HepG2 (cell line): ENCODE measurements at regions not wholly inside any gene's neighbourhood (a gene's known extent, or its start where the extent isn't known, plus 50 kb on each side); places are given as distances from the start of the nearest gene placed in this dataset.

Experiments
- ATAC-seq: fragments of 200-7000 bp; cut with Tn5 transposase; 3 replicates; pipeline ENCODE4 v1.9.1; 2020; ENCODE audit warnings: mild to moderate bottlenecking, moderate library complexity
- BruUV-seq: library from RNA; stranded (reverse); fragments of 400-500 nt; replicated peaks from 2 replicates; lab custom pipeline; 2021; lab: Mats Ljungman, UMichigan
- CTCF ChIA-PET: fragments of 300-600 bp; formaldehyde crosslinking; extraction: SDS; loops from one replicate; lab custom pipeline; 2021; ENCODE audit warnings: low total read pairs, inconsistent platforms, low intra/inter-chr PET ratio; lab: Yijun Ruan, JAX
- POLR2A ChIA-PET: fragments of 350-600 bp; sonication (Branson Sonifier 250); formaldehyde crosslinking; loops from one replicate; lab custom pipeline; 2020; ENCODE audit warnings: antibody characterized with exemption, inconsistent platforms; lab: Yijun Ruan, JAX
- DNase-seq: peaks from one replicate; pipeline ENCODE4 v3.0.0-alpha.2; 2015; ENCODE audit warnings: low spot score
- FAIRE-seq: peaks from 3 replicates; lab custom pipeline; 2011; peaks lifted over from hg19 to GRCh38; lab: Jason Lieb, UNC
- H2AFZ ChIP-seq: one replicate; pipeline ENCODE4 v1.6.1; 2011; ENCODE audit warnings: low read length, inconsistent platforms
- H3K27ac ChIP-seq: fragments of 300-600 bp; 3 replicates; pipeline ENCODE4 v1.8.0; 2011; ENCODE audit warnings: mixed run types, mild to moderate bottlenecking, mixed read lengths, low read length, inconsistent platforms; ENCODE audit not compliant: insufficient read depth; ENCODE audit errors: extremely low read length
- H3K27me3 ChIP-seq, 2 experiments: fragments of 200-600 bp in 1 of 2; 2 replicates in 1 of 2; 3 replicates in 1 of 2; pipeline versions ENCODE4 v1.6.0 to v1.8.0; 2011; ENCODE audit warnings: low read length in 2 of 2, mild to moderate bottlenecking in 2 of 2, moderate library complexity in 2 of 2, inconsistent platforms in 1 of 2; ENCODE audit not compliant: insufficient read depth in 2 of 2, control insufficient read depth in 1 of 2
- H3K36me3 ChIP-seq, 2 experiments: fragments of 200-600 bp in 1 of 2; replicated peaks in 1 of 2; 2 replicates in 1 of 2; 3 replicates in 1 of 2; pipeline versions ENCODE4 v1.5.1 to v1.8.0; 2011; ENCODE audit warnings: low read length in 2 of 2, inconsistent platforms in 1 of 2; ENCODE audit not compliant: insufficient read depth in 2 of 2, control insufficient read depth in 1 of 2
- H3K4me1 ChIP-seq: 2 replicates; pipeline ENCODE4 v1.5.1; 2012; ENCODE audit warnings: low read length, inconsistent platforms; ENCODE audit not compliant: insufficient read depth
- H3K4me2 ChIP-seq: 2 replicates; pipeline ENCODE4 v1.6.0; 2011; ENCODE audit warnings: low read depth, low read length, inconsistent platforms
- H3K4me3 ChIP-seq, 3 experiments: fragments of 200-600 bp in 1 of 3; sonication (generic), shearing (Covaris generic) in 1 of 3; replicated peaks in 1 of 3; 2 replicates each; pipeline ENCODE4 v1.5.1; 2011 to 2016; ENCODE audit warnings: low read length in 3 of 3, inconsistent platforms in 2 of 3, low read depth in 2 of 3, mild to moderate bottlenecking in 2 of 3, control low read depth in 1 of 3, mixed read lengths in 1 of 3; ENCODE audit not compliant: insufficient read depth in 1 of 3
- H3K79me2 ChIP-seq: one replicate; pipeline ENCODE4 v1.6.1; 2011; ENCODE audit warnings: low read length, inconsistent platforms; ENCODE audit not compliant: insufficient read depth
- H3K9ac ChIP-seq: 2 replicates; pipeline ENCODE4 v1.6.0; 2011; ENCODE audit warnings: mild to moderate bottlenecking, low read depth, low read length, inconsistent platforms; ENCODE audit not compliant: insufficient read depth
- H3K9me3 ChIP-seq: 2 replicates; pipeline ENCODE4 v1.5.1; 2012; ENCODE audit warnings: mild to moderate bottlenecking, low read length
- H4K20me1 ChIP-seq: 2 replicates; pipeline ENCODE4 v1.6.0; 2011; ENCODE audit warnings: inconsistent platforms, mild to moderate bottlenecking, low read length, moderate library complexity; ENCODE audit not compliant: insufficient read depth
- BRCA1 ChIP-seq: sonication (generic); formaldehyde crosslinking; IDR thresholded peaks from 2 replicates; pipeline ENCODE4 v1.4.0; 2020; ENCODE audit warnings: missing genetic modification reagents
- FLYWCH1 ChIP-seq: sonication (generic); formaldehyde crosslinking; IDR thresholded peaks from 2 replicates; pipeline ENCODE4 v1.8.1; 2023; ENCODE audit warnings: mild to moderate bottlenecking, missing genetic modification reagents
- GFI1 ChIP-seq: sonication (generic); formaldehyde crosslinking; IDR thresholded peaks from 2 replicates; pipeline ENCODE4 v1.5.0; 2020; ENCODE audit warnings: missing genetic modification reagents, mild to moderate bottlenecking, borderline replicate concordance
- MED13 ChIP-seq: sonication (generic); formaldehyde crosslinking; IDR thresholded peaks from 2 replicates; pipeline ENCODE4 v1.5.0; 2020; ENCODE audit warnings: missing genetic modification reagents
- MTA3 ChIP-seq: sonication (generic); formaldehyde crosslinking; IDR thresholded peaks from 2 replicates; pipeline ENCODE4 v1.4.0; 2020; ENCODE audit warnings: missing genetic modification reagents
- PAWR ChIP-seq: sonication (generic); formaldehyde crosslinking; IDR thresholded peaks from 2 replicates; pipeline ENCODE4 v1.4.0; 2020; ENCODE audit warnings: missing genetic modification reagents, mild to moderate bottlenecking, borderline replicate concordance
- RAD21 ChIP-seq: fragments of 450-650 bp; formaldehyde crosslinking; IDR thresholded peaks from 2 replicates; pipeline ENCODE4 v1.5.0; 2020; ENCODE audit warnings: mild to moderate bottlenecking
- SAFB2 ChIP-seq: sonication (generic); formaldehyde crosslinking; IDR thresholded peaks from 2 replicates; pipeline ENCODE4 v1.5.1; 2020; ENCODE audit warnings: missing genetic modification reagents, low read depth, mild to moderate bottlenecking, borderline replicate concordance
- SSRP1 ChIP-seq: IDR thresholded peaks from 2 replicates; pipeline ENCODE4 v1.6.1; 2016; ENCODE audit warnings: control low read depth
- TBX2 ChIP-seq: sonication (generic); formaldehyde crosslinking; IDR thresholded peaks from 2 replicates; pipeline ENCODE4 v1.5.0; 2020; ENCODE audit warnings: missing genetic modification reagents, mild to moderate bottlenecking, borderline replicate concordance
- ZFP1 ChIP-seq: IDR thresholded peaks from 2 replicates; pipeline ENCODE4 v1.6.1; 2016
- ZNF207 ChIP-seq: fragments of 450-650 bp; IDR thresholded peaks from 2 replicates; pipeline ENCODE4 v1.6.1; 2016; ENCODE audit warnings: antibody characterized with exemption, borderline replicate concordance
- ZNF572 ChIP-seq: sonication (generic); formaldehyde crosslinking; IDR thresholded peaks from 2 replicates; pipeline ENCODE4 v1.5.1; 2020; ENCODE audit warnings: mild to moderate bottlenecking, missing genetic modification reagents
- ZNF724P ChIP-seq: sonication (generic); formaldehyde crosslinking; IDR thresholded peaks from 2 replicates; pipeline ENCODE4 v1.8.0; 2022; ENCODE audit warnings: missing genetic modification reagents, borderline replicate concordance
- WGBS: methylation state at CpG from one replicate; pipeline ENCODE4 v1.1.6; 2017; ENCODE audit warnings: low lambda C conversion rate; 5-methylcytosine and 5-hydroxymethylcytosine counted together
- in situ Hi-C: cut with HindIII; loops from 2 replicates; pipeline ENCODE4 v1.10.0; 2017; ENCODE audit warnings: low pct_unique_long_range_greater_than_20kb; ENCODE audit not compliant: extremely low pct_ligation_motif_present
- intact Hi-C: fragments of 100-400 bp; cut with micrococcal nuclease; formaldehyde crosslinking; loops from one replicate; pipeline ENCODE4 v1.10.0; 2022; ENCODE audit not compliant: unreplicated experiment
- TF ChIP-seq, protein P1 (sequence below): sonication (generic); formaldehyde crosslinking; IDR thresholded peaks from 2 replicates; pipeline ENCODE4 v1.4.0; 2020; ENCODE audit warnings: missing genetic modification reagents
- TF ChIP-seq, protein P2 (sequence below): sonication (generic); formaldehyde crosslinking; IDR thresholded peaks from 2 replicates; pipeline ENCODE4 v1.8.0; 2022; ENCODE audit warnings: mild to moderate bottlenecking, missing genetic modification reagents
- TF ChIP-seq, protein P3 (sequence below): IDR thresholded peaks from 2 replicates; pipeline ENCODE4 v1.6.1; 2016

DNA sequence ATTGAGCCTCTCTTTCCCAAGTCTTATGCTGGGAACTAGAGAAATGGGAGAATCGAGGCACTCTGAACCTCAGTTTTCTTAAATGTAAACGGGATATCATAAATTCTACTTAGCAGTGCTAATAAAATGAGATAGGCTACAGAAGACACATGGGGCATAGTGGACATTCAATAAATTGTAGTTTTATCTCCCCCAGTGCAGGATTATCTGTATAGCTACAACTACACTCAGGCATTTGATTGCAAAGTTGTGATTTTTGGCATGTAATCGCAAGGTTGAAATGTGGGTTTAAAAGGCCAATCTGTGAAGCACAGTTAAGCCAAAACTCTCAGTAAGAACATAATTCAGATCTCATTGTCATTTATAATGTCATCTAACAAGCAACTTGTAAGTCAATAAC, 413.7 kb upstream of the LMCD1 start:
- in situ Hi-C loops = no loop called here
- H3K36me3 ChIP-seq = no peaks in the 10 kb centered on the region
- WGBS = 16% methylated on average over 3 of the region's 3 CpGs
- FAIRE-seq = no peak
- no peak overlapping the region for H3K9ac ChIP-seq
- no peaks in the 10 kb centered on the region for H4K20me1 ChIP-seq
- no peaks in the 10 kb centered on the region for H3K79me2 ChIP-seq
- no peak overlapping the region for H3K4me2 ChIP-seq
- ATAC-seq = no peak
- H3K4me3 ChIP-seq = no peak overlapping the region
- H3K27me3 ChIP-seq = no peaks in the 10 kb centered on the region
- no peak for DNase-seq
- intact Hi-C loops = no loop called here
- no peaks in the 10 kb centered on the region for H3K4me1 ChIP-seq
- BruUV-seq = no TSS peak
- POLR2A ChIA-PET = no interaction called here
- no peaks in the 10 kb centered on the region for H3K9me3 ChIP-seq
- no peak overlapping the region for H3K27ac ChIP-seq
- TF ChIP-seq ZNF207 (no peak), SAFB2 (CRISPR knock-in tag) (no peak), SSRP1 (CRISPR knock-in tag) (no peak), PAWR (CRISPR knock-in tag) (no peak), ZNF724P (CRISPR knock-in tag) (no peak), GFI1 (no peak), TBX2 (CRISPR knock-in tag) (no peak), ZNF572 (CRISPR knock-in tag) (no peak), BRCA1 (CRISPR knock-in tag) (no peak), MED13 (CRISPR knock-in tag) (no peak), RAD21 (CRISPR knock-in tag) (no peak), ZFP1 (CRISPR knock-in tag) (no peak), MTA3 (no peak), FLYWCH1 (CRISPR knock-in tag) (no peak)
- TF ChIP-seq, protein P1, sequence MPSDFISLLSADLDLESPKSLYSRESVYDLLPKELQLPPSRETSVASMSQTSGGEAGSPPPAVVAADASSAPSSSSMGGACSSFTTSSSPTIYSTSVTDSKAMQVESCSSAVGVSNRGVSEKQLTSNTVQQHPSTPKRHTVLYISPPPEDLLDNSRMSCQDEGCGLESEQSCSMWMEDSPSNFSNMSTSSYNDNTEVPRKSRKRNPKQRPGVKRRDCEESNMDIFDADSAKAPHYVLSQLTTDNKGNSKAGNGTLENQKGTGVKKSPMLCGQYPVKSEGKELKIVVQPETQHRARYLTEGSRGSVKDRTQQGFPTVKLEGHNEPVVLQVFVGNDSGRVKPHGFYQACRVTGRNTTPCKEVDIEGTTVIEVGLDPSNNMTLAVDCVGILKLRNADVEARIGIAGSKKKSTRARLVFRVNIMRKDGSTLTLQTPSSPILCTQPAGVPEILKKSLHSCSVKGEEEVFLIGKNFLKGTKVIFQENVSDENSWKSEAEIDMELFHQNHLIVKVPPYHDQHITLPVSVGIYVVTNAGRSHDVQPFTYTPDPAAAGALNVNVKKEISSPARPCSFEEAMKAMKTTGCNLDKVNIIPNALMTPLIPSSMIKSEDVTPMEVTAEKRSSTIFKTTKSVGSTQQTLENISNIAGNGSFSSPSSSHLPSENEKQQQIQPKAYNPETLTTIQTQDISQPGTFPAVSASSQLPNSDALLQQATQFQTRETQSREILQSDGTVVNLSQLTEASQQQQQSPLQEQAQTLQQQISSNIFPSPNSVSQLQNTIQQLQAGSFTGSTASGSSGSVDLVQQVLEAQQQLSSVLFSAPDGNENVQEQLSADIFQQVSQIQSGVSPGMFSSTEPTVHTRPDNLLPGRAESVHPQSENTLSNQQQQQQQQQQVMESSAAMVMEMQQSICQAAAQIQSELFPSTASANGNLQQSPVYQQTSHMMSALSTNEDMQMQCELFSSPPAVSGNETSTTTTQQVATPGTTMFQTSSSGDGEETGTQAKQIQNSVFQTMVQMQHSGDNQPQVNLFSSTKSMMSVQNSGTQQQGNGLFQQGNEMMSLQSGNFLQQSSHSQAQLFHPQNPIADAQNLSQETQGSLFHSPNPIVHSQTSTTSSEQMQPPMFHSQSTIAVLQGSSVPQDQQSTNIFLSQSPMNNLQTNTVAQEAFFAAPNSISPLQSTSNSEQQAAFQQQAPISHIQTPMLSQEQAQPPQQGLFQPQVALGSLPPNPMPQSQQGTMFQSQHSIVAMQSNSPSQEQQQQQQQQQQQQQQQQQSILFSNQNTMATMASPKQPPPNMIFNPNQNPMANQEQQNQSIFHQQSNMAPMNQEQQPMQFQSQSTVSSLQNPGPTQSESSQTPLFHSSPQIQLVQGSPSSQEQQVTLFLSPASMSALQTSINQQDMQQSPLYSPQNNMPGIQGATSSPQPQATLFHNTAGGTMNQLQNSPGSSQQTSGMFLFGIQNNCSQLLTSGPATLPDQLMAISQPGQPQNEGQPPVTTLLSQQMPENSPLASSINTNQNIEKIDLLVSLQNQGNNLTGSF = no peak
- TF ChIP-seq, protein P2, sequence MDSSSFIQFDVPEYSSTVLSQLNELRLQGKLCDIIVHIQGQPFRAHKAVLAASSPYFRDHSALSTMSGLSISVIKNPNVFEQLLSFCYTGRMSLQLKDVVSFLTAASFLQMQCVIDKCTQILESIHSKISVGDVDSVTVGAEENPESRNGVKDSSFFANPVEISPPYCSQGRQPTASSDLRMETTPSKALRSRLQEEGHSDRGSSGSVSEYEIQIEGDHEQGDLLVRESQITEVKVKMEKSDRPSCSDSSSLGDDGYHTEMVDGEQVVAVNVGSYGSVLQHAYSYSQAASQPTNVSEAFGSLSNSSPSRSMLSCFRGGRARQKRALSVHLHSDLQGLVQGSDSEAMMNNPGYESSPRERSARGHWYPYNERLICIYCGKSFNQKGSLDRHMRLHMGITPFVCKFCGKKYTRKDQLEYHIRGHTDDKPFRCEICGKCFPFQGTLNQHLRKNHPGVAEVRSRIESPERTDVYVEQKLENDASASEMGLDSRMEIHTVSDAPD (CRISPR knock-in tag) = no peak
- TF ChIP-seq, protein P3, sequence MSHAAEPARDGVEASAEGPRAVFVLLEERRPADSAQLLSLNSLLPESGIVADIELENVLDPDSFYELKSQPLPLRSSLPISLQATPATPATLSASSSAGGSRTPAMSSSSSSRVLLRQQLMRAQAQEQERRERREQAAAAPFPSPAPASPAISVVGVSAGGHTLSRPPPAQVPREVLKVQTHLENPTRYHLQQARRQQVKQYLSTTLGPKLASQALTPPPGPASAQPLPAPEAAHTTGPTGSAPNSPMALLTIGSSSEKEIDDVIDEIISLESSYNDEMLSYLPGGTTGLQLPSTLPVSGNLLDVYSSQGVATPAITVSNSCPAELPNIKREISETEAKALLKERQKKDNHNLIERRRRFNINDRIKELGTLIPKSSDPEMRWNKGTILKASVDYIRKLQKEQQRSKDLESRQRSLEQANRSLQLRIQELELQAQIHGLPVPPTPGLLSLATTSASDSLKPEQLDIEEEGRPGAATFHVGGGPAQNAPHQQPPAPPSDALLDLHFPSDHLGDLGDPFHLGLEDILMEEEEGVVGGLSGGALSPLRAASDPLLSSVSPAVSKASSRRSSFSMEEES = no peak
- no peak overlapping the region for H2AFZ ChIP-seq
- CTCF ChIA-PET = no interaction called here
